ENCODE measurements at regions not wholly inside any gene's neighbourhood (a gene's known extent, or its start where the extent isn't known, plus 50 kb on each side); places are given as distances from the start of the nearest gene placed in this dataset.

GRCh38 chr13:106626473-106626872 lies 58.5 kb upstream of the ARGLU1 start:
- TF ChIP-seq POLR2A (IDR thresholded peaks at IDR 0.05) (no peak), CTCF (IDR thresholded peaks at IDR 0.05) (no peak), EP300 (IDR thresholded peaks at IDR 0.05) (no peak)
